Liver (tissue), 8 donors: ENCODE measurements at regions not wholly inside any gene's neighbourhood (a gene's known extent, or its start where the extent isn't known, plus 50 kb on each side); places are given as distances from the start of the nearest gene placed in this dataset.

Source experiments
- DNase-seq: peaks from one replicate; pipeline ENCODE4 v3.0.0-alpha.2; 2017; ENCODE audit warnings: low spot score
- H3K27ac ChIP-seq, 2 donors: one replicate each; pipeline ENCODE4 v1.7.0; 2013; ENCODE audit warnings: inconsistent platforms in 2 of 2, low read length in 2 of 2, control low read depth in 1 of 2, low read depth in 1 of 2, mild to moderate bottlenecking in 1 of 2
- H3K27me3 ChIP-seq, 4 donors: one replicate each; pipeline versions ENCODE4 v1.6.1 to v1.7.0; 2013; ENCODE audit warnings: low read length in 3 of 4, inconsistent platforms in 1 of 4, mild to moderate bottlenecking in 1 of 4, moderate library complexity in 1 of 4; ENCODE audit not compliant: control insufficient read depth in 4 of 4, insufficient read depth in 4 of 4
- H3K36me3 ChIP-seq, 4 donors: one replicate each; pipeline versions ENCODE4 v1.6.1 to v1.7.0; 2013; ENCODE audit warnings: low read length in 3 of 4, mild to moderate bottlenecking in 3 of 4, low read depth in 1 of 4, moderate library complexity in 1 of 4; ENCODE audit not compliant: control insufficient read depth in 4 of 4, insufficient read depth in 3 of 4
- H3K4me1 ChIP-seq, 4 donors: one replicate each; pipeline versions ENCODE4 v1.6.1 to v1.7.0; 2013; ENCODE audit warnings: low read length in 3 of 4, mild to moderate bottlenecking in 3 of 4, moderate library complexity in 1 of 4; ENCODE audit not compliant: control insufficient read depth in 4 of 4, insufficient read depth in 4 of 4
- H3K4me3 ChIP-seq, 3 donors: one replicate each; pipeline versions ENCODE4 v1.6.1 to v1.7.0; 2013; ENCODE audit warnings: low read length in 3 of 3, control low read depth in 1 of 3, low read depth in 1 of 3, mild to moderate bottlenecking in 1 of 3
- H3K9ac ChIP-seq, 2 donors: one replicate each; pipeline ENCODE4 v1.7.0; 2013; ENCODE audit warnings: low read length in 2 of 2, mild to moderate bottlenecking in 2 of 2, moderate library complexity in 2 of 2, control low read depth in 1 of 2, low read depth in 1 of 2
- H3K9me3 ChIP-seq, 4 donors: one replicate each; pipeline versions ENCODE4 v1.6.1 to v1.7.0; 2013; ENCODE audit warnings: low read length in 3 of 4; ENCODE audit not compliant: control insufficient read depth in 4 of 4
- CTCF ChIP-seq: fragments of 150-350 bp; IDR thresholded peaks from 2 replicates; pipeline ENCODE4 v1.5.1; 2017; ENCODE audit warnings: improper control_type of control experiment, low read depth, low read length; ENCODE audit not compliant: missing input control
- EGR1 ChIP-seq, 2 donors: IDR thresholded peaks; 2 replicates each; pipeline ENCODE4 v1.6.1; 2016 to 2018; ENCODE audit warnings: antibody characterized with exemption in 2 of 2, low read depth in 2 of 2
- GABPA ChIP-seq, 2 donors: IDR thresholded peaks in 1 of 2; conservative IDR thresholded peaks in 1 of 2; 2 replicates each; pipeline ENCODE4 v1.6.1; 2016; ENCODE audit warnings: antibody characterized with exemption in 2 of 2, mild to moderate bottlenecking in 1 of 2, moderate library complexity in 1 of 2
- HNF4A ChIP-seq, 2 donors: conservative IDR thresholded peaks; 2 replicates each; pipeline ENCODE4 v1.6.1; 2016; ENCODE audit warnings: antibody characterized with exemption in 2 of 2, mild to moderate bottlenecking in 2 of 2
- JUND ChIP-seq, 2 donors: IDR thresholded peaks; 2 replicates each; pipeline ENCODE4 v1.6.1; 2016; ENCODE audit warnings: antibody characterized with exemption in 2 of 2
- MAX ChIP-seq: IDR thresholded peaks from 2 replicates; pipeline ENCODE4 v1.6.1; 2016; ENCODE audit warnings: antibody characterized with exemption
- NR2F2 ChIP-seq: IDR thresholded peaks from 2 replicates; pipeline ENCODE4 v1.6.1; 2016; ENCODE audit warnings: antibody characterized with exemption
- RAD21 ChIP-seq, 2 donors: IDR thresholded peaks; 2 replicates each; pipeline ENCODE4 v1.6.1; 2016; ENCODE audit warnings: antibody characterized with exemption in 2 of 2, mild to moderate bottlenecking in 2 of 2
- REST ChIP-seq: IDR thresholded peaks from 2 replicates; pipeline ENCODE4 v1.6.1; 2016; ENCODE audit warnings: antibody characterized with exemption, mild to moderate bottlenecking
- RXRA ChIP-seq, 2 donors: IDR thresholded peaks; 2 replicates each; pipeline ENCODE4 v1.6.1; 2017 to 2018; ENCODE audit warnings: antibody characterized with exemption in 2 of 2, mild to moderate bottlenecking in 1 of 2
- SP1 ChIP-seq: IDR thresholded peaks from 2 replicates; pipeline ENCODE4 v1.6.1; 2018; ENCODE audit warnings: antibody characterized with exemption, mild to moderate bottlenecking
- TAF1 ChIP-seq: conservative IDR thresholded peaks from 2 replicates; pipeline ENCODE4 v1.6.1; 2016; ENCODE audit warnings: antibody characterized with exemption, mild to moderate bottlenecking
- YY1 ChIP-seq: IDR thresholded peaks from 2 replicates; pipeline ENCODE4 v1.6.1; 2016; ENCODE audit warnings: antibody characterized with exemption, mild to moderate bottlenecking
- ZBTB33 ChIP-seq: IDR thresholded peaks from 2 replicates; pipeline ENCODE4 v1.6.1; 2016; ENCODE audit warnings: antibody characterized with exemption
- WGBS: extraction: QIAGEN DNeasy Blood & Tissue Kit; methylation state at CpG from one replicate; pipeline ENCODE4 v1.1.7; 2013; 5-methylcytosine and 5-hydroxymethylcytosine counted together
- donor health status: healthy.
- donor health status: healthy.
- donor health status: healthy.
- donor health status: healthy.
- donor health status: healthy.

- Histone ChIP-seq H3K4me3 (no peak overlapping the region), H3K36me3 (no peaks in the 10 kb centered on the region), H3K9me3 (peaks cover 0 to 4% (median 0%) of the 10 kb centered on the region in 4 donors), H3K9ac (no peak overlapping the region), H3K4me1 (no peaks in the 10 kb centered on the region), H3K27me3 (no peaks in the 10 kb centered on the region), H3K27ac (no peak overlapping the region)
- WGBS, result 46% methylated on average over 1 of the region's 1 CpG
- DNase-seq, result no peak
- TF ChIP-seq ZBTB33 (no peak), TAF1 (no peak), JUND (IDR thresholded peaks at IDR 0.05) (no peak), NR2F2 (no peak), MAX (no peak), HNF4A (conservative IDR thresholded peaks at IDR 0.05) (no peak), YY1 (no peak), RXRA (IDR thresholded peaks at IDR 0.05) (no peak), REST (no peak), CTCF (no peak), SP1 (no peak)
These were observed 199.8 kb downstream of the DHX35 start for GRCh38 chr20:39161900-39162299.

GRCh38 chr20:39155971-39156370 lies 193.8 kb downstream of the DHX35 start:
- Histone ChIP-seq H3K9ac (no peak overlapping the region), H3K27ac (no peak overlapping the region), H3K4me3 (no peak overlapping the region), H3K27me3 (peaks cover 0 to 2% (median 0%) of the 10 kb centered on the region in 4 donors), H3K4me1 (no peaks in the 10 kb centered on the region), H3K36me3 (no peaks in the 10 kb centered on the region), H3K9me3 (no peaks in the 10 kb centered on the region)
- 63% methylated on average over 12 of the region's 12 CpGs for WGBS
- no peak for DNase-seq
- no peak for TF ChIP-seq GABPA (IDR thresholded peaks at IDR 0.05 in 1 of 2, conservative IDR thresholded peaks at IDR 0.05 in 1 of 2)
- no peak for TF ChIP-seq NR2F2
- TF ChIP-seq TAF1, result no peak
- no peak for TF ChIP-seq RAD21 (IDR thresholded peaks at IDR 0.05)
- TF ChIP-seq EGR1 (IDR thresholded peaks at IDR 0.05; ENCODE audit: low read depth in 2 of 2), result no peak
- TF ChIP-seq ZBTB33, result no peak
- TF ChIP-seq JUND (IDR thresholded peaks at IDR 0.05), result no peak
